T-helper 17 cell (primary cell): ENCODE measurements at regions not wholly inside any gene's neighbourhood (a gene's known extent, or its start where the extent isn't known, plus 50 kb on each side); places are given as distances from the start of the nearest gene placed in this dataset.
"Not testable (repeated sequence)": the region's sequence is repeated elsewhere in the genome, so short reads cannot be mapped to it uniquely, and the experiment has no call there.

Experiments
- ATAC-seq: fragments of 150-1000 bp; cut with Tn5 transposase; 2 replicates; pipeline ENCODE4 v1.10.0; 2021; ENCODE audit warnings: mild to moderate bottlenecking, moderate library complexity
- DNase-seq, 3 donors: peaks; one replicate each; pipeline versions ENCODE4 v3.0.0 to v3.0.0-alpha.2; 2020 to 2021
- H3K9me3 ChIP-seq: one replicate; pipeline ENCODE4 v1.7.0; 2013; ENCODE audit warnings: low read length, mild to moderate bottlenecking; ENCODE audit not compliant: control insufficient read depth, poor library complexity, severe bottlenecking
- H3K27ac Mint-ChIP-seq: one replicate; pipeline ENCODE4 v1.8.0; 2022; ENCODE audit warnings: mild to moderate bottlenecking, moderate library complexity, mixed read lengths
- H3K27me3 Mint-ChIP-seq: one replicate; pipeline ENCODE4 v1.8.0; 2022; ENCODE audit warnings: mixed read lengths
- H3K36me3 Mint-ChIP-seq: one replicate; pipeline ENCODE4 v1.8.0; 2022; ENCODE audit warnings: low read depth, mixed read lengths
- H3K4me1 Mint-ChIP-seq: one replicate; pipeline ENCODE4 v1.8.0; 2022; ENCODE audit warnings: mild to moderate bottlenecking, mixed read lengths
- H3K4me3 Mint-ChIP-seq: one replicate; pipeline ENCODE4 v1.8.0; 2022; ENCODE audit warnings: mild to moderate bottlenecking, moderate library complexity, mixed read lengths

- no peak overlapping the region for H3K4me3 Mint-ChIP-seq
- no peak overlapping the region for H3K27ac Mint-ChIP-seq
- H3K36me3 Mint-ChIP-seq, result no peaks in the 10 kb centered on the region
- DNase-seq, result no peak
- H3K4me1 Mint-ChIP-seq, result no peaks in the 10 kb centered on the region
- ATAC-seq, result no peak
- H3K27me3 Mint-ChIP-seq, result peaks cover 7% of the 10 kb centered on the region
- H3K9me3 ChIP-seq, result peaks cover 3% of the 10 kb centered on the region
These were observed 136.6 kb upstream of the RMP24 start for GRCh38 chr18:35835833-35836232.

- Mint-ChIP-seq H3K27ac (no peak overlapping the region), H3K27me3 (peaks cover 9% of the 10 kb centered on the region), H3K4me3 (no peak overlapping the region), H3K36me3 (no peaks in the 10 kb centered on the region), H3K4me1 (no peaks in the 10 kb centered on the region)
- ATAC-seq (no peak), DNase-seq (no peak)
- H3K9me3 ChIP-seq, result peaks cover 3% of the 10 kb centered on the region
These were observed 135.5 kb upstream of the RMP24 start for GRCh38 chr18:35836932-35837331.

- Mint-ChIP-seq H3K4me1 (no peaks in the 10 kb centered on the region), H3K36me3 (no peaks in the 10 kb centered on the region), H3K27ac (no peak overlapping the region), H3K27me3 (peaks cover 12% of the 10 kb centered on the region), H3K4me3 (no peak overlapping the region)
- ATAC-seq (no peak), DNase-seq (no peak)
- H3K9me3 ChIP-seq, result no peaks in the 10 kb centered on the region
These were observed 134.5 kb upstream of the RMP24 start for GRCh38 chr18:35837922-35838496.

DNA sequence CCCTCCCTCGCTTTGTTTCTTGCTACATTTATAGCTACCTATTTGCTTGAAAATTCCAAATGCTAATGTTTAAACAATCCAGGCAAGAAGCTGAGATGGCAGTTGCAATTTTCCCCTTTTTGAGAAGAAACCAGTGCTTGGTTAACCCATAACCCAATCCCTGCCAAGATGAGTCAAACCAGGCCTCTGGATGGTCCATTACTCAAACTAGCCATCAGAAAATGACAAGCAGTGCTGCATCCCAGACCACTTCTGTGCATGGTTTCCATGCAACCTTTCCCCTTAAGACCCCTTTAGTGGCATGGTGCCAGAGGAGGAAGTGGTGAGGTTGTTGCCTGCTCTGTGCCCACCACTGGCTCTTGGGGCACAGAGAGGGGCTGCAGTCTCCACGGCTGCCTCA lies 131.2 kb upstream of the RMP24 start:
- DNase-seq (no peak), ATAC-seq (no peak)
- Mint-ChIP-seq H3K36me3 (peaks cover 4% of the 10 kb centered on the region), H3K27ac (no peak overlapping the region), H3K4me3 (no peak overlapping the region), H3K4me1 (peaks cover 3% of the 10 kb centered on the region), H3K27me3 (peaks cover 25% of the 10 kb centered on the region)
- no peaks in the 10 kb centered on the region for H3K9me3 ChIP-seq

GRCh38 chr18:35842536-35842935 lies 129.9 kb upstream of the RMP24 start:
- Mint-ChIP-seq H3K27ac (no peak overlapping the region), H3K4me1 (peaks cover 3% of the 10 kb centered on the region), H3K27me3 (peaks cover 26% of the 10 kb centered on the region), H3K4me3 (no peak overlapping the region), H3K36me3 (peaks cover 4% of the 10 kb centered on the region)
- ATAC-seq, result no peak
- no peaks in the 10 kb centered on the region for H3K9me3 ChIP-seq
- no peak for DNase-seq

- H3K27me3 Mint-ChIP-seq, result peaks cover 31% of the 10 kb centered on the region
- H3K4me1 Mint-ChIP-seq, ATAC-seq, H3K36me3 Mint-ChIP-seq, H3K27ac Mint-ChIP-seq, H3K9me3 ChIP-seq, DNase-seq, H3K4me3 Mint-ChIP-seq: not testable (repeated sequence)
These were observed 124.2 kb upstream of the RMP24 start for GRCh38 chr18:35848321-35848720.

GRCh38 chr18:35849241-35849640 lies 123.2 kb upstream of the RMP24 start:
- not testable (repeated sequence) for H3K36me3 Mint-ChIP-seq, H3K27ac Mint-ChIP-seq, ATAC-seq, H3K9me3 ChIP-seq, H3K4me1 Mint-ChIP-seq, H3K4me3 Mint-ChIP-seq, DNase-seq
- H3K27me3 Mint-ChIP-seq, result peaks cover 31% of the 10 kb centered on the region

DNA sequence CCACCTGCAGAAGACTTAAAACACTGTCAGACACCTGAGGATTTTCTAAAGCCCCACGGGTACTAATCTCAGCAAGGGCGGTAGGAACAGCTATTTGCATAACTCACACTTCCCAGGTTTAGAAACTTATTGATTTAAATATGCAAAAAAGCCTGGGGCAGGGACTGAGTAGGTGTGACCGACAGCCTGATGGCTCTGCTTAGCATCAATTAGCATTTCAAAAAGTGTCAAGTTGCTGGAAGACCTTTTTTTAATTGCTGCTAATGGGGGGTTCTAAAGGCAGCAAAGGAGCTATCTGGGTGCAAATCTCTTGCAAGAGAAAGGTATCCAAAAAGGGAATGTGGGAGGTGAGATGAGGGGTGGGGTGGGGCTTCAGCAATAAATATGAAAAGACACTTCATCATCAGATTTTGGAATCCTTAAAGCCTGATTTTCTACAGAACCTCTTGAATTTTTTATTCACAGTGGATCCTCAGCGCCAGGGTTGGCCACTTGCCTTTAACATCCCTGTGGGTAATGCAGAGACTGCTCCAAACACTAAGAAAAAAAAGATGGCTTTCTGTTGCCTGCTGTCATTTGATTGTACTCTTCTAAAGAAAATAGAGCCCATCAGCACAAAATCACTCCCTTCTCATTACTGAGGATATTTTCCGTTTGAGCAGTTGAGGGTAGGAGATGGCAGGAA lies 121.1 kb upstream of the RMP24 start:
- DNase-seq (no peak), ATAC-seq (no peak)
- Mint-ChIP-seq H3K4me3 (no peak overlapping the region), H3K36me3 (no peaks in the 10 kb centered on the region), H3K27me3 (peaks cover 10% of the 10 kb centered on the region), H3K4me1 (no peaks in the 10 kb centered on the region), H3K27ac (no peak overlapping the region)
- no peaks in the 10 kb centered on the region for H3K9me3 ChIP-seq

- Mint-ChIP-seq H3K36me3 (no peaks in the 10 kb centered on the region), H3K4me1 (no peaks in the 10 kb centered on the region), H3K4me3 (no peak overlapping the region), H3K27ac (no peak overlapping the region), H3K27me3 (peaks cover 10% of the 10 kb centered on the region)
- no peak for DNase-seq
- ATAC-seq, result no peak
- no peaks in the 10 kb centered on the region for H3K9me3 ChIP-seq
These were observed 119.7 kb upstream of the RMP24 start for GRCh38 chr18:35852786-35853185.

GRCh38 chr18:35854095-35854494 lies 118.4 kb upstream of the RMP24 start:
- no peaks in the 10 kb centered on the region for H3K4me1 Mint-ChIP-seq
- peaks cover 10% of the 10 kb centered on the region for H3K27me3 Mint-ChIP-seq
- DNase-seq, result no peak
- H3K27ac Mint-ChIP-seq, result no peak overlapping the region
- H3K36me3 Mint-ChIP-seq, result no peaks in the 10 kb centered on the region
- H3K4me3 Mint-ChIP-seq, result no peak overlapping the region
- no peak for ATAC-seq
- no peaks in the 10 kb centered on the region for H3K9me3 ChIP-seq

- Mint-ChIP-seq H3K4me3 (no peak overlapping the region), H3K4me1 (no peaks in the 10 kb centered on the region)
These were observed 116.3 kb upstream of the RMP24 start for GRCh38 chr18:35856178-35856577.

GRCh38 chr18:35856721-35857120 lies 115.8 kb upstream of the RMP24 start:
- not testable (repeated sequence) for H3K9me3 ChIP-seq, DNase-seq, H3K4me1 Mint-ChIP-seq, H3K4me3 Mint-ChIP-seq, ATAC-seq, H3K36me3 Mint-ChIP-seq, H3K27ac Mint-ChIP-seq
- H3K27me3 Mint-ChIP-seq, result peaks cover 17% of the 10 kb centered on the region

More at GRCh38 chr18:35856178-35856577, 116.3 kb upstream of the RMP24 start:
- no peaks in the 10 kb centered on the region for H3K9me3 ChIP-seq
- ATAC-seq, result no peak
- Mint-ChIP-seq H3K27ac (no peak overlapping the region), H3K27me3 (peaks cover 15% of the 10 kb centered on the region), H3K36me3 (no peaks in the 10 kb centered on the region)
- DNase-seq, result no peak

GRCh38 chr18:35857581-35857980 lies 114.9 kb upstream of the RMP24 start:
- H3K9me3 ChIP-seq, H3K27ac Mint-ChIP-seq, ATAC-seq, DNase-seq, H3K4me1 Mint-ChIP-seq, H3K36me3 Mint-ChIP-seq, H3K4me3 Mint-ChIP-seq: not testable (repeated sequence)
- H3K27me3 Mint-ChIP-seq, result peaks cover 14% of the 10 kb centered on the region
